ENCODE measurements at regions not wholly inside any gene's neighbourhood (a gene's known extent, or its start where the extent isn't known, plus 50 kb on each side); places are given as distances from the start of the nearest gene placed in this dataset.

GRCh38 chr7:13641714-13642113 lies 347.8 kb downstream of the ETV1 start:
- Mint-ChIP-seq H3K27ac (no peak overlapping the region), H3K4me1 (no peaks in the 10 kb centered on the region), H3K9me3 (no peaks in the 10 kb centered on the region), H3K4me3 (no peak overlapping the region), H3K27me3 (no peaks in the 10 kb centered on the region), H3K36me3 (ENCODE audit: low read depth) (no peaks in the 10 kb centered on the region)
- intact Hi-C loops (cut with micrococcal nuclease) = no loop called here
- DNase-seq = no peak

DNA sequence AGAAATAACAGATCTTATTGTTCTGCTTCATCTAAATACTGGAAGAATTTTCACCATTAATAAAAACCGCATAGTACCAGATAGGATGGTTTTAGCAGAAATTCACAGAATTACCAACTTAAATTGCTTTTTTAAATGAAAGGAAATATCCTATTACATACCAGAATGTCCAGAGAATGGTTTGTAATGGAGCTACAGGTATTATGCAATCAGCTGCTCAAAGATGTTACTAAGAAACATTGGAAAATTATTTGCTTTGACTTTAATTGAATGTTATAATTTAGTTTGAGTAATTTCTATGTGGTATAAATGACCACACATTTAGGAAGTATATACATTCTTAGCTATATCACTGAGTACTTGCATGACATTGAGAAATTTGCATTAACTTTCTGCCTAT lies 338.3 kb downstream of the ETV1 start:
- DNase-seq = no peak
- intact Hi-C loops (cut with micrococcal nuclease) = no loop called here
- no peaks in the 10 kb centered on the region for H3K27me3 Mint-ChIP-seq
- H3K4me1 Mint-ChIP-seq = no peaks in the 10 kb centered on the region
- H3K27ac Mint-ChIP-seq = no peak overlapping the region
- H3K4me3 Mint-ChIP-seq = no peak overlapping the region
- no peaks in the 10 kb centered on the region for H3K36me3 Mint-ChIP-seq (ENCODE audit: low read depth)
- H3K9me3 Mint-ChIP-seq = peaks cover 4% of the 10 kb centered on the region

DNA sequence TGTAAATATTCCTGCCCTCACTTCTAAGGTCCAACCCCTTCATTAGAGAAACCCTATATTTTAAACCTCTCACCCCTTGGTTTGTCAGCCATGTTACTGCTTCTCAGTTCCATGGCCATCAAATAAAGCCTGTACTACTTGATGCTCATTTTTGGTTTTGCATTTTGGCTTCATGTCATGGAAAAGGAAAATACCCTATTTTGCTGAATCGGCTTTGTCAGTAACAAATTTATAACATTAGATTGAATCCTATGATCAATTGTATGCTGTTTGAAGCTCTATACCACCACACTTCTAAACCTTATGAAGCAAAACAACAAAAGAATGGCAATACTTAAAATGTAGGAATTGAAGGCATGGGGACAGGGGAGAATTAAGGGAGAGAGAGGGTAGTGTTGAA lies 333.1 kb downstream of the ETV1 start:
- intact Hi-C loops (cut with micrococcal nuclease) = no loop called here
- DNase-seq = no peak
- H3K27ac Mint-ChIP-seq = no peak overlapping the region
- no peaks in the 10 kb centered on the region for H3K9me3 Mint-ChIP-seq
- no peaks in the 10 kb centered on the region for H3K4me1 Mint-ChIP-seq
- no peaks in the 10 kb centered on the region for H3K36me3 Mint-ChIP-seq (ENCODE audit: low read depth)
- no peaks in the 10 kb centered on the region for H3K27me3 Mint-ChIP-seq
- no peak overlapping the region for H3K4me3 Mint-ChIP-seq

DNA sequence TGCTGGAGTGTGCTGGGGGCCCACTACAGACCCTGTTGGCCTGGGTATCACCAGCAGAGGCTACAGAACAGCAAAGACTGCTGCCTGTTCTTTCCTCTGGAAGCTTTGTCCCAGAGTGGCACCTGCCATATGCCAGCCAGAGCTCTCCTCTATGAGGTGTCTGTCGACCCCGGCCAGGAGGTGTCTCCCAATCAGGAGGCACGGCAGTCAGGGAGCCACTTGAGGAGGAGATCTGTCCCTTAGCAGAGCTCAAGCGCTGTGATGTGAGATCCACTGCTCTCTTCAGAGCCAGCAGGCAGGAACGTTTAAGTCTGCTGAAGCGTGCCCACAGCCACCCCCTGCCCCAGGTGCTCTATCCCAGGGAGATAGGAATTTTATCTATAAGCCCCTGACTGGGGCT lies 316.2 kb downstream of the ETV1 start:
- intact Hi-C loops (cut with micrococcal nuclease) = no loop called here
- H3K4me1 Mint-ChIP-seq = no peaks in the 10 kb centered on the region
- H3K36me3 Mint-ChIP-seq (ENCODE audit: low read depth) = no peaks in the 10 kb centered on the region
- no peaks in the 10 kb centered on the region for H3K9me3 Mint-ChIP-seq
- DNase-seq = no peak
- H3K27me3 Mint-ChIP-seq = no peaks in the 10 kb centered on the region
- H3K4me3 Mint-ChIP-seq = no peak overlapping the region
- no peak overlapping the region for H3K27ac Mint-ChIP-seq

DNA sequence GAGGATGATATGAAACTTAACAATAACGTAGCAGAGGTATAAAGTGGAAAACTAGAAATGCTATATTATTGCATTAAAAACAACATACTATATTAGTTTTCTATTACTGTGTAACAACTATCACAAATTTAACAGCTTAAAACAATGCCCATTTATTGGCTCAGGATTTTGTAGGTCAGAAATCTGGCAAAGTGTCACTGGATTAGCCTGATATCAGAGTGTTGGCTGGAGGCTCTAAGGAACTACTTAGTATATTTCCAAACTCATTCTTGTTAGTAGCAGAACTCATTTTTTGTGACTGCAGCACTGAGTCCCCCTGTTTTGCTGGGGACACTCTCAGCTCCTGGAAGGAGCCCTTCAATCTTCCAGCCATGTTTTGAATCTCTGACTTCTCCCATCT lies 306.8 kb downstream of the ETV1 start:
- no peak overlapping the region for H3K4me3 Mint-ChIP-seq

GRCh38 chr7:13687500-13687899 lies 302.0 kb downstream of the ETV1 start:
- no peaks in the 10 kb centered on the region for H3K36me3 Mint-ChIP-seq (ENCODE audit: low read depth)
- no peaks in the 10 kb centered on the region for H3K27me3 Mint-ChIP-seq
- no peak overlapping the region for H3K4me3 Mint-ChIP-seq
- no peaks in the 10 kb centered on the region for H3K4me1 Mint-ChIP-seq
- no peak for DNase-seq
- no peaks in the 10 kb centered on the region for H3K9me3 Mint-ChIP-seq
- H3K27ac Mint-ChIP-seq = no peak overlapping the region
- intact Hi-C loops (cut with micrococcal nuclease) = no loop called here

More for the DNA sequence above, 306.8 kb downstream of the ETV1 start:
- intact Hi-C loops (cut with micrococcal nuclease) = no loop called here
- Mint-ChIP-seq H3K9me3 (no peaks in the 10 kb centered on the region), H3K27ac (no peak overlapping the region), H3K4me1 (no peaks in the 10 kb centered on the region), H3K36me3 (ENCODE audit: low read depth) (no peaks in the 10 kb centered on the region), H3K27me3 (no peaks in the 10 kb centered on the region)
- no peak for DNase-seq

DNA sequence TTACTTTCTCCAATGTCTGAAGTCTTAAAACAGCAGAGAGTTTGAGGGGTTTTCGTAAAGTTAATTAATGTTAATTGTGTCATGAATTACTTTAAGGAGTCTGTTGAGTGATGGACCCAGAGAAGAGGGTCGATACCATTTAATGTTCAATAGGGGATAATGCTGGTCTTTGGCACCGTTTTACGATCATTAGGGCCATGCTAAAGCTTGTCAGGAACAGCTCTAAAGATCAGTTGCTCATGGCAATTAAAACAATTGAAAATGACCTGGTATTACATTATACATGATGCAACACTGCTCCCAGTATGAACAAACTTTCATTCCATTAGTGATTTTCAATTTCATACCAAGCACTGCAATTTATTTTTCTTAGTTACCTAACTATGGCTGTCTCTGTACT lies 296.9 kb downstream of the ETV1 start:
- no peak for DNase-seq
- Mint-ChIP-seq H3K9me3 (no peaks in the 10 kb centered on the region), H3K27me3 (no peaks in the 10 kb centered on the region), H3K27ac (no peak overlapping the region), H3K4me3 (no peak overlapping the region), H3K36me3 (ENCODE audit: low read depth) (no peaks in the 10 kb centered on the region), H3K4me1 (no peaks in the 10 kb centered on the region)
- intact Hi-C loops (cut with micrococcal nuclease) = no loop called here

DNA sequence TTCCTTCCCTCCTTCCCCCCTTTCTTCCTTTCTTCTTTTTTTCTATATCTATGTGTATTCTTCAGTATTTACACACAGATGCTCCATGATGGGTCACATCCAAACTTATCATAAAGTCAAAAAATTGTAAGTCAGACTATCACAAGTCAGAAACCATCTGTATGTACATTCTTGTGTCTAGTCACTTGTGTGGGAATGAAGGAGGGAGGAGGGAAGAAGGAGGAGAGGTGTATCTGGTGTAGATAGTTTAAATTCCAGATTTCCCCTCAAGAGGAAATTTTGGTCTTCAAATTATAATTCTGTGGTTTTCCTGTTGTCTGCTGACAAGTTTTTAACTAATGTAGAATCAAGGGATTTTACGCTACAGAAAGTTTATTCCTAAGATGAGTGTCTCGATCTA lies 287.2 kb downstream of the ETV1 start:
- Mint-ChIP-seq H3K36me3 (ENCODE audit: low read depth) (no peaks in the 10 kb centered on the region), H3K4me3 (no peak overlapping the region), H3K27ac (no peak overlapping the region), H3K9me3 (no peaks in the 10 kb centered on the region), H3K27me3 (no peaks in the 10 kb centered on the region), H3K4me1 (no peaks in the 10 kb centered on the region)
- DNase-seq = no peak
- intact Hi-C loops (cut with micrococcal nuclease) = no loop called here

- Mint-ChIP-seq H3K4me1 (no peaks in the 10 kb centered on the region), H3K27me3 (no peaks in the 10 kb centered on the region), H3K9me3 (no peaks in the 10 kb centered on the region), H3K36me3 (ENCODE audit: low read depth) (no peaks in the 10 kb centered on the region), H3K27ac (no peak overlapping the region), H3K4me3 (no peak overlapping the region)
- no peak for DNase-seq
- intact Hi-C loops (cut with micrococcal nuclease) = no loop called here
Measured at GRCh38 chr7:13708670-13709069, 280.8 kb downstream of the ETV1 start.

GRCh38 chr7:13713092-13713491 lies 276.4 kb downstream of the ETV1 start:
- no peak for DNase-seq
- no peaks in the 10 kb centered on the region for H3K9me3 Mint-ChIP-seq
- intact Hi-C loops (cut with micrococcal nuclease) = no loop called here
- no peaks in the 10 kb centered on the region for H3K27me3 Mint-ChIP-seq
- H3K27ac Mint-ChIP-seq = no peak overlapping the region
- H3K36me3 Mint-ChIP-seq (ENCODE audit: low read depth) = no peaks in the 10 kb centered on the region
- H3K4me3 Mint-ChIP-seq = no peak overlapping the region
- no peaks in the 10 kb centered on the region for H3K4me1 Mint-ChIP-seq

DNA sequence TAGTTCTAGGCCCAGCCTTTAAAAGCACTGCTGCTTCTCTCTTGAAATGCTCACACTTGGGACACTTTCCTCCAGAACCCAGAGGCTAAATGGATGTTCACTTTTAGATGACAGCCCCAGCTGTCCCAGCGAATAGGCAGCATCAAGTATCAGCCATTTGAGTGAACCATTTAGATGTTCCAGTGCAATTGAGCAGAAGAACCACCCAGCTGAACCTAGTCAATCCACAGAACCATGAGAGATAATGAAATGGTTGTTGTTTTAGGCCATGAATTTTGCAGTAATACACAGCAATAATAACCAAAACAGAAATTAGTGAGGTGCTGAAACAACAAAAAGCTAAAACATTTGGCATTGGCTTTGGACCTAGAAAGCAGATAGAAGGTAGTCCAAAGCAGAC lies 273.9 kb downstream of the ETV1 start:
- Mint-ChIP-seq H3K4me1 (no peaks in the 10 kb centered on the region), H3K4me3 (no peak overlapping the region), H3K27me3 (no peaks in the 10 kb centered on the region), H3K27ac (no peak overlapping the region), H3K9me3 (no peaks in the 10 kb centered on the region), H3K36me3 (ENCODE audit: low read depth) (no peaks in the 10 kb centered on the region)
- intact Hi-C loops (cut with micrococcal nuclease) = no loop called here
- DNase-seq = no peak

DNA sequence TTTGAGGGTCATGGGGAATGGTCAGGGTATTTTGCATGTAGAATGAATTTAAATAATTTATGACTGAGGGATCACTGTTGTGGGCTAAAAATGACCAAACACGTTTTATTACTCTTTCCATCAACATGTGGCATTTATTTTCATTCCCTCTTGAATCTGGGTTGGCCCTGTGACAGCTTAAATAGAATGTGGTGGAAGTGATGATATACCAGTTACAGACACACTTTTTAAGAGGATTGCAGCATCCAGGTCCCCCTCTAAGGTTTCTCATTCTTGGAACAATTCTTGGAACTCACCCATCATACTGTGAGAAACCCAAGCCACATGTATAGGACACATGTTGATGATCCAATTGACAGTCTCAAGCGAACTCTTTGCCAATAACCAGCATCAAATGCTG lies 272.4 kb downstream of the ETV1 start:
- Mint-ChIP-seq H3K36me3 (ENCODE audit: low read depth) (no peaks in the 10 kb centered on the region), H3K27ac (no peak overlapping the region), H3K4me1 (no peaks in the 10 kb centered on the region), H3K9me3 (no peaks in the 10 kb centered on the region), H3K4me3 (no peak overlapping the region), H3K27me3 (no peaks in the 10 kb centered on the region)
- intact Hi-C loops (cut with micrococcal nuclease) = no loop called here
- no peak for DNase-seq

DNA sequence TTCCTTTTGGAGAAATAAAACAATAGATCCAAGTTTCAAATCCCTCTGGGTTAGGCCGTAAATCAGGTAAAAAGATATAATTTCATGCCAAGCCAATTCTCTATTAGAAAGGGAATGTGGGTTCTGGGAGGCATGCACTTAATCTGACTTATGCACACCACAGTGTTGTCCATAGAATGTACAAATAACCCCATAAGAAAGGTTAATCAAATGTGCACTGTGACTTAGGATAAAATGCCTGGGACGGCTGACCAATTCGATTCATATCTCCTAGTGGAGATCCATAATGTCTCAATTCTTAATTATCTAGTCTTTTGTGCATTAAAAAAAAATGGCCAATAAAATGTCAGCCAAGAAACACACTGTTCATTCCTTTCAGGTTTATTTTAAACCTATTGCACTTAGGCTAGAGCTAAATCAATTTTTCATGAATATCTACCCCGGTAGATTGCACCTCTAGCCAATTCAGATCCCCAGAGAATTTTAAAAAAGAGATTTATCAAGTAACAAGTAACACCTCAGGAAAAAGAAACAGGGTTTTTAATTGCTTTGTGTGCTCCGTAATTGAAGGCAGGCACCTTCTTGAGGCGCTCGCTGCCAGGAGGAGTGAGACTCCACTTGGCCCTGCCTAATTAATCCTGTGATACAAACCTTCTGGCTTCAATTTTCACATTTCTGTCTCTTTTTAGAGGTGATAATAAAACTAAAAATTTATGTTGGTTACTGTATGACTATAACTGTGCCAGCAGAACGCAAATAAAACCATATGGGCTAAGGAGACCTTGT lies 265.1 kb downstream of the ETV1 start:
- intact Hi-C loops (cut with micrococcal nuclease) = no loop called here
- no peak overlapping the region for H3K4me3 Mint-ChIP-seq
- H3K36me3 Mint-ChIP-seq (ENCODE audit: low read depth) = no peaks in the 10 kb centered on the region
- H3K4me1 Mint-ChIP-seq = no peaks in the 10 kb centered on the region
- H3K9me3 Mint-ChIP-seq = no peaks in the 10 kb centered on the region
- H3K27me3 Mint-ChIP-seq = no peaks in the 10 kb centered on the region
- no peak overlapping the region for H3K27ac Mint-ChIP-seq
- no peak for DNase-seq

GRCh38 chr7:13724977-13725566 lies 264.4 kb downstream of the ETV1 start:
- no peaks in the 10 kb centered on the region for H3K36me3 Mint-ChIP-seq (ENCODE audit: low read depth)
- no peak overlapping the region for H3K27ac Mint-ChIP-seq
- H3K4me1 Mint-ChIP-seq = no peaks in the 10 kb centered on the region
- H3K4me3 Mint-ChIP-seq = no peak overlapping the region
- DNase-seq = no peak
- no peaks in the 10 kb centered on the region for H3K27me3 Mint-ChIP-seq
- intact Hi-C loops (cut with micrococcal nuclease) = no loop called here
- no peaks in the 10 kb centered on the region for H3K9me3 Mint-ChIP-seq

DNA sequence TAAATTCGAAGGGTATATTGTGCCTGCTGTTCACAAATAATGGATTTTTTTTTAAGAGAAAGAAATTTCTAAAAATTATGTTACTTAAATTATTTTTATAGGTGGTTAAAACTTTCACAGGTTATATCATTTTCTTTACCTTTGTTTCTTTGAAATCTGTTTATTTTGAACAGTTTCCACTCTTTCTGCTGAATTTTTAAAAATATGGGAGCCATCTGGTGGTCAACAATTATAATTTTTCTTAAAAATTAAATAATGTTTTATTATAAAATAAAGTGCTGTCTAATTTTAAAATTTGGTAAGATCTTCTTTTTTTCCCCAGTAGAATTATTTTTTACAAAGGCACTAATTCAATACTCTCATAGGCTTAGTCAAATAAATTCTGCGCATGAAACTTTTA lies 263.9 kb downstream of the ETV1 start:
- Mint-ChIP-seq H3K4me1 (no peaks in the 10 kb centered on the region), H3K9me3 (no peaks in the 10 kb centered on the region), H3K4me3 (no peak overlapping the region), H3K36me3 (ENCODE audit: low read depth) (no peaks in the 10 kb centered on the region), H3K27me3 (no peaks in the 10 kb centered on the region), H3K27ac (no peak overlapping the region)
- no peak for DNase-seq
- intact Hi-C loops (cut with micrococcal nuclease) = no loop called here

All from activated CD4-positive, alpha-beta T cell treated with anti-CD3 and anti-CD28 coated beads, Interleukin-2, amount 10 ng/mL, durations not matched to agents 24 days and 14 days (primary cell).